H9 (cell line): ENCODE measurements at regions not wholly inside any gene's neighbourhood (a gene's known extent, or its start where the extent isn't known, plus 50 kb on each side); places are given as distances from the start of the nearest gene placed in this dataset.

Source experiments
- DNase-seq: peaks from one replicate; pipeline ENCODE4 v3.0.0-alpha.2; 2017
- H2AFZ ChIP-seq: one replicate; pipeline ENCODE4 v1.6.1; 2013; ENCODE audit warnings: mild to moderate bottlenecking, low read length, control low read depth, moderate library complexity
- H2AK5ac ChIP-seq: 2 replicates; pipeline ENCODE4 v1.6.1; 2013; ENCODE audit warnings: low read length, control low read depth, mixed read lengths; ENCODE audit not compliant: insufficient read length
- H2BK120ac ChIP-seq: one replicate; pipeline ENCODE4 v1.6.1; 2013; ENCODE audit warnings: low read depth, mild to moderate bottlenecking, low read length, control low read depth, inconsistent platforms; ENCODE audit not compliant: poor library complexity, severe bottlenecking
- H2BK12ac ChIP-seq: 2 replicates; pipeline ENCODE4 v1.6.1; 2013; ENCODE audit warnings: low read length, control low read depth, mixed read lengths, low read depth; ENCODE audit not compliant: insufficient read length
- H2BK15ac ChIP-seq: 2 replicates; pipeline ENCODE4 v1.6.1; 2013; ENCODE audit warnings: low read depth, low read length, control low read depth
- H2BK20ac ChIP-seq: one replicate; pipeline ENCODE4 v1.6.1; 2013; ENCODE audit warnings: low read depth, mild to moderate bottlenecking, low read length, control low read depth, inconsistent platforms; ENCODE audit not compliant: poor library complexity, severe bottlenecking
- H2BK5ac ChIP-seq: 2 replicates; pipeline ENCODE4 v1.6.1; 2013; ENCODE audit warnings: low read length, control low read depth, mixed read lengths; ENCODE audit not compliant: insufficient read length
- H3K14ac ChIP-seq: 2 replicates; pipeline ENCODE4 v1.6.1; 2013; ENCODE audit warnings: low read length, control low read depth; ENCODE audit not compliant: insufficient read depth
- H3K18ac ChIP-seq: 2 replicates; pipeline ENCODE4 v1.6.1; 2013; ENCODE audit warnings: low read depth, mild to moderate bottlenecking, mixed read lengths, low read length, control low read depth; ENCODE audit not compliant: insufficient read length
- H3K23ac ChIP-seq: 2 replicates; pipeline ENCODE4 v1.6.1; 2013; ENCODE audit warnings: low read length, control low read depth, mixed read lengths, low read depth; ENCODE audit not compliant: insufficient read length
- H3K23me2 ChIP-seq: 2 replicates; pipeline ENCODE4 v1.6.1; 2013; ENCODE audit warnings: low read depth, mild to moderate bottlenecking, mixed read lengths, low read length, control low read depth; ENCODE audit not compliant: insufficient read length, poor library complexity, severe bottlenecking
- H3K27ac ChIP-seq: 2 replicates; pipeline ENCODE4 v1.5.1; 2013; ENCODE audit warnings: low read length, control low read depth, mixed read lengths, low read depth; ENCODE audit not compliant: insufficient read length
- H3K27me3 ChIP-seq: 2 replicates; pipeline ENCODE4 v1.6.1; 2013; ENCODE audit warnings: low read length, control low read depth, inconsistent platforms; ENCODE audit not compliant: insufficient read depth
- H3K4ac ChIP-seq: 2 replicates; pipeline ENCODE4 v1.6.1; 2013; ENCODE audit warnings: low read depth, mild to moderate bottlenecking, control low read depth, inconsistent platforms, low read length, moderate library complexity
- H3K4me1 ChIP-seq: 2 replicates; pipeline ENCODE4 v1.6.1; 2013; ENCODE audit warnings: low read length, control low read depth, inconsistent platforms; ENCODE audit not compliant: insufficient read depth
- H3K4me2 ChIP-seq: 2 replicates; pipeline ENCODE4 v1.6.1; 2013; ENCODE audit warnings: low read length, control low read depth, mixed read lengths; ENCODE audit not compliant: insufficient read length, insufficient read depth
- H3K56ac ChIP-seq: 2 replicates; pipeline ENCODE4 v1.6.1; 2013; ENCODE audit warnings: low read depth, mild to moderate bottlenecking, mixed read lengths, low read length, control low read depth; ENCODE audit not compliant: insufficient read length
- H3K79me1 ChIP-seq: 2 replicates; pipeline ENCODE4 v1.6.1; 2013; ENCODE audit warnings: low read depth, mild to moderate bottlenecking, moderate library complexity, low read length, control low read depth, inconsistent platforms; ENCODE audit not compliant: insufficient read depth, poor library complexity, severe bottlenecking
- H3K79me2 ChIP-seq: 2 replicates; pipeline ENCODE4 v1.6.1; 2013; ENCODE audit warnings: low read length, control low read depth, inconsistent platforms; ENCODE audit not compliant: insufficient read depth
- H3K9ac ChIP-seq: 2 replicates; pipeline ENCODE4 v1.6.1; 2013; ENCODE audit warnings: low read length, control low read depth, mixed read lengths; ENCODE audit not compliant: insufficient read length; ENCODE audit errors: extremely low read depth
- H3K9me3 ChIP-seq: one replicate; pipeline ENCODE4 v1.6.1; 2013; ENCODE audit warnings: low read depth, low read length, inconsistent platforms; ENCODE audit not compliant: control insufficient read depth
- H3T11ph ChIP-seq: one replicate; pipeline ENCODE4 v1.6.1; 2013; ENCODE audit warnings: mild to moderate bottlenecking, low read length, control low read depth, inconsistent platforms
- H4K20me1 ChIP-seq: one replicate; pipeline ENCODE4 v1.6.1; 2013; ENCODE audit not compliant: control insufficient read depth, insufficient read length, insufficient read depth
- H4K5ac ChIP-seq: 2 replicates; pipeline ENCODE4 v1.6.1; 2013; ENCODE audit warnings: low read depth, mild to moderate bottlenecking, mixed read lengths, low read length, control low read depth; ENCODE audit not compliant: insufficient read length
- H4K8ac ChIP-seq: replicated peaks from 2 replicates; pipeline ENCODE4 v1.6.1; 2013; ENCODE audit warnings: low read length, control low read depth, mixed read lengths, low read depth; ENCODE audit not compliant: insufficient read length
- H4K91ac ChIP-seq: 2 replicates; pipeline ENCODE4 v1.6.1; 2013; ENCODE audit warnings: low read depth, mild to moderate bottlenecking, moderate library complexity, mixed read lengths, low read length, control low read depth; ENCODE audit not compliant: insufficient read length
- H3K27ac Mint-ChIP-seq, 3 experiments: 2 replicates in 2 of 3; 3 replicates in 1 of 3; pipeline ENCODE4 v1.8.0; 2020 to 2021; ENCODE audit warnings: mixed read lengths in 3 of 3, mild to moderate bottlenecking in 1 of 3, moderate library complexity in 1 of 3
- H3K27me3 Mint-ChIP-seq: 2 replicates; pipeline ENCODE4 v1.8.0; 2021; ENCODE audit warnings: low read depth, mild to moderate bottlenecking, moderate library complexity, mixed read lengths
- H3K36me3 Mint-ChIP-seq, 3 experiments: 2 replicates in 2 of 3; 3 replicates in 1 of 3; pipeline ENCODE4 v1.8.0; 2020 to 2021; ENCODE audit warnings: low read depth in 3 of 3, mixed read lengths in 3 of 3; ENCODE audit not compliant: insufficient read depth in 1 of 3
- H3K4me1 Mint-ChIP-seq, 2 experiments: 2 replicates each; pipeline ENCODE4 v1.8.0; 2020; ENCODE audit warnings: mixed read lengths in 2 of 2
- H3K4me3 Mint-ChIP-seq, 2 experiments: 2 replicates in 1 of 2; 3 replicates in 1 of 2; pipeline ENCODE4 v1.8.0; 2020 to 2021; ENCODE audit warnings: mild to moderate bottlenecking in 2 of 2, mixed read lengths in 2 of 2, moderate library complexity in 1 of 2
- H3K9me3 Mint-ChIP-seq, 2 experiments: 2 replicates in 1 of 2; 3 replicates in 1 of 2; pipeline ENCODE4 v1.8.0; 2020; ENCODE audit warnings: mild to moderate bottlenecking in 2 of 2, mixed read lengths in 2 of 2, moderate library complexity in 1 of 2
- WGBS: extraction: QIAGEN DNeasy Blood & Tissue Kit; methylation state at CpG from one replicate; pipeline ENCODE4 v1.1.7; 2013; ENCODE audit warnings: missing lambda C conversion rate, low lambda C conversion rate, mixed read lengths; ENCODE audit not compliant: insufficient read length; ENCODE audit errors: extremely low coverage; 5-methylcytosine and 5-hydroxymethylcytosine counted together
- TF ChIP-seq, protein P1 (sequence below): fragments of 200-600 bp; sonication (generic); conservative IDR thresholded peaks from 3 replicates; pipeline ENCODE4 v1.8.0; 2021; ENCODE audit warnings: antibody characterized with exemption, mild to moderate bottlenecking

DNA sequence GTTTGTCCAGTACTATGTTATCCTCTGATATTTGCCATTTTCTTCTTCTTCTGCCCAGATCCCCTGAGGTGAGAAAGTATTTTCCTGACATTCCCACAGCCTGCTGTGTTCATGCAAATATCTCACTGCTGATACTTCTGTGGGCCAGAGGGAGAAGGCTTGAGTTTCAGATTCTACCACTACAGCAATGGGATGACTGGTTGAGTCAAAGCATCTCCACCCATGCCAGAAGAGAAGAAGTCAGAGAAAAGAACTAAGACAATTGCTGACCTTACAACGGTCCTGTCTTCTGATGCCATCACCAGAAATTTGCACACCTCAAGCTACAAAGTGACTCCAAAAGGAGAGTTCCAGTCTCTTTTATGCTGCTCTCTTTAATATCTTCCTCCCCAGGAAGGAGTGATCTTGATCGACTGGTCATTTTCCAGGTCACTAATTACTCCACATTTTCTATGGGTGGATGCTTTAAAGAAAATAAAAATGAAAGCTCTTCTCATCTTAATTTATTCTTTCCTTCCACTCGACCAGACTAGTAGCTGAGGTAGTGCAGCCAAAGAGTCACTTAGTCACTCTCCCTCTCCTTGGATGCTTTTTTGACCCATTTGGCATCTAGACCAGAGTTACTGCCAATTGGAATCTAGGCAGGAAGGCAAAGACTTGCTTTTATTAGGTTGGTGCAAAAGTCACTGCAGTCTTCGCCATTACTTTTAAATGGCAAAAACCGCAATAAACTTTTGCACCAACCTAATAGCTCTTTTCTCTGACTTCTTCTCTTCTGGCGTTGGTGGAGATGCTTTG is 195.1 kb downstream of the PTPRC start:
- H2BK20ac ChIP-seq, result no peak overlapping the region
- no CpG with 5 or more reads among the region's 6 CpGs for WGBS
- H3K4ac ChIP-seq, result no peak overlapping the region
- Mint-ChIP-seq H3K4me1 (peaks cover 0 to 2% of the 10 kb centered on the region in 2 experiments; a peak in 3 of 4 replicates), H3K4me3 (no peak overlapping the region), H3K9me3 (no peaks in the 10 kb centered on the region), H3K36me3 (no peaks in the 10 kb centered on the region), H3K27me3 (no peaks in the 10 kb centered on the region), H3K27ac (no peak overlapping the region)
- TF ChIP-seq, protein P1, sequence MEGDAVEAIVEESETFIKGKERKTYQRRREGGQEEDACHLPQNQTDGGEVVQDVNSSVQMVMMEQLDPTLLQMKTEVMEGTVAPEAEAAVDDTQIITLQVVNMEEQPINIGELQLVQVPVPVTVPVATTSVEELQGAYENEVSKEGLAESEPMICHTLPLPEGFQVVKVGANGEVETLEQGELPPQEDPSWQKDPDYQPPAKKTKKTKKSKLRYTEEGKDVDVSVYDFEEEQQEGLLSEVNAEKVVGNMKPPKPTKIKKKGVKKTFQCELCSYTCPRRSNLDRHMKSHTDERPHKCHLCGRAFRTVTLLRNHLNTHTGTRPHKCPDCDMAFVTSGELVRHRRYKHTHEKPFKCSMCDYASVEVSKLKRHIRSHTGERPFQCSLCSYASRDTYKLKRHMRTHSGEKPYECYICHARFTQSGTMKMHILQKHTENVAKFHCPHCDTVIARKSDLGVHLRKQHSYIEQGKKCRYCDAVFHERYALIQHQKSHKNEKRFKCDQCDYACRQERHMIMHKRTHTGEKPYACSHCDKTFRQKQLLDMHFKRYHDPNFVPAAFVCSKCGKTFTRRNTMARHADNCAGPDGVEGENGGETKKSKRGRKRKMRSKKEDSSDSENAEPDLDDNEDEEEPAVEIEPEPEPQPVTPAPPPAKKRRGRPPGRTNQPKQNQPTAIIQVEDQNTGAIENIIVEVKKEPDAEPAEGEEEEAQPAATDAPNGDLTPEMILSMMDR, result no peak
- no peak overlapping the region for H3T11ph ChIP-seq
- no peak overlapping the region for H4K91ac ChIP-seq
- H3K9ac ChIP-seq, result no peak overlapping the region
- no peak overlapping the region for H2BK5ac ChIP-seq
- no peak overlapping the region for H3K23ac ChIP-seq
- no peak overlapping the region for H3K18ac ChIP-seq
- no peak overlapping the region for H2AFZ ChIP-seq
- no peaks in the 10 kb centered on the region for H3K27me3 ChIP-seq
- no peak overlapping the region for H4K5ac ChIP-seq
- H3K79me1 ChIP-seq, result no peaks in the 10 kb centered on the region
- H4K20me1 ChIP-seq, result no peaks in the 10 kb centered on the region
- no peak overlapping the region for H2AK5ac ChIP-seq
- no peaks in the 10 kb centered on the region for H3K9me3 ChIP-seq
- no peak overlapping the region for H2BK12ac ChIP-seq
- H3K14ac ChIP-seq, result no peak overlapping the region
- H3K4me2 ChIP-seq, result no peak overlapping the region
- H3K23me2 ChIP-seq, result no peaks in the 10 kb centered on the region
- no peak overlapping the region for H2BK15ac ChIP-seq
- no peak for DNase-seq
- no peak overlapping the region for H3K27ac ChIP-seq
- no peak overlapping the region for H4K8ac ChIP-seq
- no peak overlapping the region for H3K56ac ChIP-seq
- H3K4me1 ChIP-seq, result no peaks in the 10 kb centered on the region
- H2BK120ac ChIP-seq, result no peak overlapping the region
- no peaks in the 10 kb centered on the region for H3K79me2 ChIP-seq
